GM12801 (cell line): ENCODE measurements at regions not wholly inside any gene's neighbourhood (a gene's known extent, or its start where the extent isn't known, plus 50 kb on each side); places are given as distances from the start of the nearest gene placed in this dataset.

ENCODE experiments used
- TF ChIP-seq, protein P1 (sequence below): IDR thresholded peaks from one replicate; pipeline ENCODE4 v1.5.1; 2011; ENCODE audit warnings: control low read depth; ENCODE audit not compliant: insufficient read length; ENCODE audit errors: extremely low read depth

DNA sequence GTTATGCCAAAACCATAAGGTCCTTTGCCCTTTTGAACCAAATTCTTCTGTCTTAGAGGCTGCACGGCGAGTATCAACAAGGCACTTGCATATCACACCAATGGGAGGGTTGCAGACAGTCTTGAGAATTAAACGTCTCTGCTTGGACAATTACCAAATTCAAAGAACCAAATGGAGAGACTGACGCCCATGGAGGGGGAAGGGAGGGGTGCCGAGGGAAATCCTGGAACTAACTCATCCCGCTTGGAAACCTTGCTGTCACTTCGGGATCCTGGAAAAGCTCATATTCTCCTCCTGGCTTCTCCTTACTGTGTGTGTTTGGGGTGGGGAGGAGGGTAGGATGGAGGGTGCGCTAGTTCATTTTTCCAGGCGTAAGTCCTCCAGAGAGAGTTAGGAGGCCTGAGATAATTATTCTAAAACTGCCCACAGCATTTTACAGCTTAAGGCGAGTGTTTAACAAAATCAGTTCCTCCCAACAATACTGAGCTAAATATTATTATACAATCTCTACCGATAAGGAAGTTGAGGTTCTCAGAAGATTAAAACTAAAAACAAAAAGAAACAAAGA, 425.1 kb downstream of the TSHZ3 start:
- TF ChIP-seq, protein P1, sequence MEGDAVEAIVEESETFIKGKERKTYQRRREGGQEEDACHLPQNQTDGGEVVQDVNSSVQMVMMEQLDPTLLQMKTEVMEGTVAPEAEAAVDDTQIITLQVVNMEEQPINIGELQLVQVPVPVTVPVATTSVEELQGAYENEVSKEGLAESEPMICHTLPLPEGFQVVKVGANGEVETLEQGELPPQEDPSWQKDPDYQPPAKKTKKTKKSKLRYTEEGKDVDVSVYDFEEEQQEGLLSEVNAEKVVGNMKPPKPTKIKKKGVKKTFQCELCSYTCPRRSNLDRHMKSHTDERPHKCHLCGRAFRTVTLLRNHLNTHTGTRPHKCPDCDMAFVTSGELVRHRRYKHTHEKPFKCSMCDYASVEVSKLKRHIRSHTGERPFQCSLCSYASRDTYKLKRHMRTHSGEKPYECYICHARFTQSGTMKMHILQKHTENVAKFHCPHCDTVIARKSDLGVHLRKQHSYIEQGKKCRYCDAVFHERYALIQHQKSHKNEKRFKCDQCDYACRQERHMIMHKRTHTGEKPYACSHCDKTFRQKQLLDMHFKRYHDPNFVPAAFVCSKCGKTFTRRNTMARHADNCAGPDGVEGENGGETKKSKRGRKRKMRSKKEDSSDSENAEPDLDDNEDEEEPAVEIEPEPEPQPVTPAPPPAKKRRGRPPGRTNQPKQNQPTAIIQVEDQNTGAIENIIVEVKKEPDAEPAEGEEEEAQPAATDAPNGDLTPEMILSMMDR = no peak

DNA sequence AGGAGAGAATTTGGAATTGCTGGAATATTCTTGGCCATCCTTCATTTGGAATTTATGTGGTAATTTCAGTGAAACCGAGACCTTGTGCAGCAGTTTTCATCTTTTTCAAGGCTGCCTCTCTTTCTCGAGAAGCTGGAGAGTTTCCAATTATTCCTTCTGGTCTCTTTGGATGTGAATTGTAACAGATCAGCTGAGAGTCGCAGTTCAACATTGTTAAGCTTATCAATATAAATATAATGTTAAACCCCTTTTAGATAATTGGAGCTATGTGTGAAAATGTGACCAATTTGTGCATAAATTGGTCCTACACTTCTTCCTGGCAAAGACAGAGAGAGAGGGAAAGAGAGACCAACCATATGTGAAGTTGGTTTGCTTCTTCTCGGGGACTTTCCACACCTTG, 425.6 kb downstream of the TSHZ3 start:
- TF ChIP-seq, protein P1 = no peak

DNA sequence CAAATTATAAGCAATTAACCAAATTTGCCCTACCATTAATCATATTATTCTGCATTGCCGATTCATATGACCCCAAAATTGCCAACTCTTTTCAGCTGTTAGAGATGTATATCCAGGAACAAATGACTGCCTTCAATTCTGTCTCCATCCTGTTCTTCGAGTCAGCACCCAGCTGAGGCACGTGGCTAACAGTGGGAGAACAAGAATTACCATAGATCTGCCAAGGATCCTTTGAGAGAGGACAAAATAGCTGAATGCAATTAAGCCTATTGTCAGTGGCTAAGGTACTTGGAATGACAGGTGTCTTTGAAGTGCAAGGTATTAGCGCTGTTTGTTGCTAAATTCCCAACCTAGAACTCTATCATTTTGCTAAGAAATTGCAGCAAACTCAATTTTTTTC, 426.1 kb downstream of the TSHZ3 start:
- TF ChIP-seq, protein P1 = no peak

DNA sequence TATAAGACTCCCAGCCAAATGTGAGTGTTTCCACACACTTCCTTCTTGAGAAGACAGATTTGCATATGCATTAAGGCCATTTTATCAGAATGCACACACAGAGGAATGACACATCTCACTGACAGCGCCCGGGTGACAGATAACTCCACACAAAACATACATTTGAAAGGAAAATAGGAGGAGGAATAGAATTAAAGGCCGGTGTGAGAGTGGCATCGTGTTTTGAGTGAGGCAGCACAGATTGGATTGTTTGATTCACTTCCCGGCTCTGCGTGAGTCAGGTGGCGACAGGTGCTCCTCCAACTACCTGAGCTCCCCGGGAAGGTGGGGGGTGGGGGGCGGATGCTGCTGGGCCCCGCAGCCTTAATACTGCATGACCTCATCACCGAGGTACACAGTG, 429.0 kb downstream of the TSHZ3 start:
- TF ChIP-seq, protein P1 = no peak

DNA sequence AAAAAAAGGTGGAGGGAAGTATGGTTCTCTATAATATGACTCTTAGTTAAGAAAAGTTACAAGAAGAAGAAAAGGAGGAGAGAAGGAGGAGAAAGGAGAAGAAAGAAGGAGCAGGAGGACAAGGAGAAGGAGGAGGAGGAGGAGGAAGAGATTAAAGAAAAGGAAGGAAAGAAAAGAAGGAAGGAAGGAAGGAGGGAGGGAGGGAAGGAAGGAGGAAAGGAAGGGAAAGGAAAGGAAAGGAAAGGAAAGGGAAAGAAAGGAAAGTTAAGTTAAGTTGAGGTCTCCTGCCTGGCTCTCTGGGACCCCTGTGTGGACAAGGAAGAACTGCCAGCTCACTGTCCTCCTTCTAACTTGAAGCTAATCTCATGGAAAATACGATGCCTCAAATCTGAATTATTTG, 429.5 kb downstream of the TSHZ3 start:
- TF ChIP-seq, protein P1 = no peak

DNA sequence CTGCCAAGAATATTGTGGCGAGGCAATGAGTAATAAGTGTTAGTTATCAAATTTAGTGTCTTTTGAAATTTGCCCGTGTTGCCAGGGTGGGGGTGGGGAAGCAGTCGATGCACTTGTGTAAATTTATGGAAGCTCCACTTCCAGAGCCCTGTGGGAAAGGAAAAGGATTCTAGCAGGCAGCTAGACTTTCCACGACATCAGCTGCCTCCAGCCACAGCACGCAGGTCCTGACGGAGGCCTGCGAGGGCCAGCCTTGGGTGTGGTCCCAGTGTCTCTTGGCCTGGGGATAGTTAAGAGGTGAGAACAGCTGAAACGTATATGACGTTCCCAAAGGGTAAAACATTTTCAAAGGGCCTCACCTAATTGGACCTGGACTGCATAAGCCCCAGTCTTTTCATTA, 433.0 kb downstream of the TSHZ3 start:
- TF ChIP-seq, protein P1 = no peak

DNA sequence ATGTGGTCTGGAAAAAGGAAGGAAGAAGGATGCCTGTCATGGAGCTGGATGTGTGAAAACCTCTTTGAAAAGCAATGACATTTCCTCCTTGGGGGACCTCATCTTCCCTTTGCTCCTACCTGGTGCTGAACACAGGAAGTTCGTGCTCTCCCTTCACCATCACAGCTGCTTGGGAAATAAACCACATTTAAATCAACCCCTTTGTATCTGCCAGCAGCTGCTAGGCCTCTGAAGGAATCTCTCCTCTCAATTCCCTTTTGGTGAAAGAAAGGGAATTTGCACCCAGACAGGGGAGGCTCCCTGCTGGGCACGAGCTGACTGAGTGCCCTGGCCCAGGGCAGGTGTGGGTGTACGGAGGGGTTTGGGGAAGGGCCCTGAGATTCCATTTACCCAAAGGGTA, 437.7 kb downstream of the TSHZ3 start:
- TF ChIP-seq, protein P1 = no peak
